Activated CD4-positive, alpha-beta T cell treated with anti-CD3 and anti-CD28 coated beads for 36 hours (primary cell): ENCODE measurements at regions not wholly inside any gene's neighbourhood (a gene's known extent, or its start where the extent isn't known, plus 50 kb on each side); places are given as distances from the start of the nearest gene placed in this dataset.

Experiments used
- ATAC-seq: fragments of 200-7000 bp; cut with Tn5 transposase; one replicate; pipeline ENCODE4 v1.10.0; 2021; ENCODE audit warnings: mild to moderate bottlenecking, moderate library complexity
- CTCF ChIA-PET: fragments of 350-600 bp; sonication (Branson Sonifier 250); formaldehyde crosslinking; loops from one replicate; lab custom pipeline; 2021; ENCODE audit warnings: antibody characterized with exemption; lab: Charles Lee
- POLR2A ChIA-PET: fragments of 350-600 bp; sonication (Branson Sonifier 250); formaldehyde crosslinking; loops from one replicate; lab custom pipeline; 2021; ENCODE audit warnings: antibody characterized with exemption, inconsistent platforms; lab: Charles Lee
- DNase-seq: peaks from one replicate; pipeline ENCODE4 v3.0.0-alpha.2; 2020
- H3K27ac Mint-ChIP-seq: one replicate; pipeline ENCODE4 v1.8.0; 2021; ENCODE audit warnings: mixed read lengths
- H3K27me3 Mint-ChIP-seq: one replicate; pipeline ENCODE4 v1.8.0; 2021; ENCODE audit warnings: mixed read lengths
- H3K36me3 Mint-ChIP-seq: one replicate; pipeline ENCODE4 v1.8.0; 2021; ENCODE audit warnings: low read depth, mixed read lengths
- H3K4me1 Mint-ChIP-seq: one replicate; pipeline ENCODE4 v1.8.0; 2021; ENCODE audit warnings: mixed read lengths
- H3K4me3 Mint-ChIP-seq: one replicate; pipeline ENCODE4 v1.8.0; 2021; ENCODE audit warnings: mild to moderate bottlenecking, moderate library complexity, mixed read lengths
- H3K9me3 Mint-ChIP-seq: one replicate; pipeline ENCODE4 v1.8.0; 2021; ENCODE audit warnings: low read depth, mixed read lengths
- intact Hi-C, 2 experiments: fragments of 100-400 bp; cut with DNase I in 1 of 2; cut with micrococcal nuclease in 1 of 2; formaldehyde crosslinking; loops; one replicate each; pipeline versions ENCODE4 v1.14.2 to v1.15.1; 2022 to 2024; cut with DNase I, micrococcal nuclease

DNA sequence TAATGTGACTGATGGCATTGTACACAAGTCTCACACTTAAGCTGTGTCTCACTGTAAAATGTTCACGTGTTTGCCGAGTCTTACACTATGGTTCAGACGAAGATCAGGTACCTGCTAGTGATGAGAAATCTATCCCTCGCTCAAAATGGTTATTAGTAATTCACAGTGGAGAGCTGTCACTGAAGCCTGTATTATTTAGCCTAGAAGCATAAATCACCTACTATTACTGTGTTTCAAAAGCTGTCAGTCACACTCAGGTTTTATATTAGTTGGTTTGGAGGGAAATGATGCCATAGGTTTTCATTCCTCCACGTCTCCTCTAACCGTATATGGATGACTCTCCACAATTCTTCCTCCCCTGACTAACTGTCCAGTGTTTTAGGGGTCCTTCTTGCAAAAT, 292.4 kb upstream of the ZEB2 start:
- H3K27me3 Mint-ChIP-seq: peaks cover 2% of the 10 kb centered on the region
- no peak overlapping the region for H3K27ac Mint-ChIP-seq
- H3K36me3 Mint-ChIP-seq: no peaks in the 10 kb centered on the region
- intact Hi-C loops: no loop called here
- DNase-seq: no peak
- H3K9me3 Mint-ChIP-seq: no peaks in the 10 kb centered on the region
- no peak for ATAC-seq
- no peaks in the 10 kb centered on the region for H3K4me1 Mint-ChIP-seq
- H3K4me3 Mint-ChIP-seq: no peak overlapping the region
- POLR2A ChIA-PET: no interaction called here
- CTCF ChIA-PET: no interaction called here

DNA sequence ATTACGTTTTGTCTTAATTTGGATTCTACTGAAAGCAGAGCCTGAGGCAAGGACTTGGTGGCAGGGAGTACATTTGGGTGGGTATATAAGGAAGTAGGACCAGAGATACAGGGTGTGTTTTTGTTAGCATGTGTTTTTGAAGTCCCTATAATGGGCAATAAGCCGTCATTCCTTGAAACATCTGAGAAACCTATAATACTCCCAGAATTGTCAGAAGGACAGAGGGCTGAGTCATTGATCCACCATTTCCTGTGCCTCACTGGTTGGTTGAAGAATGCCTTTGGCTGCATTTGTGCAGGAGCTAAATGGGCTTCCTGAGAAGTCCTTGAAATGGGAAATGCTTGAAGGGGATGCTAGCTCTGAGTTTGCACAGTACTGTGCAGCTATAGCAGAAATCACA, 281.8 kb upstream of the ZEB2 start:
- CTCF ChIA-PET: no interaction called here
- POLR2A ChIA-PET: no interaction called here
- DNase-seq (no peak), ATAC-seq (no peak)
- Mint-ChIP-seq H3K36me3 (no peaks in the 10 kb centered on the region), H3K4me3 (no peak overlapping the region), H3K4me1 (no peaks in the 10 kb centered on the region), H3K27ac (no peak overlapping the region), H3K9me3 (no peaks in the 10 kb centered on the region), H3K27me3 (peaks cover 4% of the 10 kb centered on the region)
- intact Hi-C loops: loop anchor here in 1 of 2 experiments (1.0 kb wide), 1 partner anchor 27 kb away; no protein-coding TSS in a partner anchor

DNA sequence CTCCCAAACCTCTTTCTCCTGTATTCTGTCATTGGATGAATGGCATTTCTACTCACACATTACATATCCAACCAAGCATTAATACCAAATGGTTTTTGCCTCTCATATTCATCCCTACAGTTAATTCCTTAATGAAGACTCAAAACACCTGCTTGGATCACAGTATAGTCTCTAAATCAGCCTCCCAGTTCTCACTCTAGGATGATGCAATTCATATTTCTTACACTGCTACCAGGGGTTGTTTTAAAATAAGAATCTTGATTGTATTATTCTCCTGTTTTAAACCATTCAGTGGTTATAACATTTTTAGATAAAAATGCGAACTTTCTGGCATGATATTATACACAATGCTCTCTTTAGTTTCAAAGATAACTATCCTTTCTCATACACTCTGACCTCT, 281.4 kb upstream of the ZEB2 start:
- POLR2A ChIA-PET: no interaction called here
- no peak overlapping the region for H3K27ac Mint-ChIP-seq

DNA sequence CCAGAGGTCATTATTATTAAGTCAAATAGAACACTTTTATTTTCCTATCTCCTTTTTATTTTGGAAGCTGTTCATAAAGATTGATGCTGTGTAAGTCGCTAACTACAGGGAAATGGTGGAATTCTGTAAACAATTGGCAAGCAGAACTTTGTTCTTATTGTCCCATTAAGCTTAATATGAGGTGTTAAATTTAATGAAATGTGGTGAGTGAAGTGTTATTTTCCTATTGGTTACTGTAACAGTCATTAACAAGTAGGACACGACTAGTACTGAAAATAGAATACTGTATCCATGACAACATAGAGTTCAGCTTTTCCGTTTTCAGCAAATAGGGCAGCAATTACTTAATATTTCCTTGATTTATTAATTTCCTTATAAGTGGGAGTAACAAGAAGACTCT, 279.1 kb upstream of the ZEB2 start:
- H3K27ac Mint-ChIP-seq: no peak overlapping the region
- ATAC-seq (no peak), DNase-seq (no peak)
- H3K36me3 Mint-ChIP-seq: no peaks in the 10 kb centered on the region
- no peaks in the 10 kb centered on the region for H3K4me1 Mint-ChIP-seq
- POLR2A ChIA-PET: no interaction called here
- intact Hi-C loops: no loop called here
- no peaks in the 10 kb centered on the region for H3K9me3 Mint-ChIP-seq
- CTCF ChIA-PET: no interaction called here
- H3K27me3 Mint-ChIP-seq: peaks cover 2% of the 10 kb centered on the region
- no peak overlapping the region for H3K4me3 Mint-ChIP-seq

More for the DNA sequence above, 281.4 kb upstream of the ZEB2 start:
- H3K9me3 Mint-ChIP-seq: no peaks in the 10 kb centered on the region
- peaks cover 4% of the 10 kb centered on the region for H3K27me3 Mint-ChIP-seq
- no peak for ATAC-seq
- intact Hi-C loops: no loop called here
- DNase-seq: no peak
- no peak overlapping the region for H3K4me3 Mint-ChIP-seq
- H3K4me1 Mint-ChIP-seq: no peaks in the 10 kb centered on the region
- CTCF ChIA-PET: no interaction called here
- H3K36me3 Mint-ChIP-seq: no peaks in the 10 kb centered on the region

DNA sequence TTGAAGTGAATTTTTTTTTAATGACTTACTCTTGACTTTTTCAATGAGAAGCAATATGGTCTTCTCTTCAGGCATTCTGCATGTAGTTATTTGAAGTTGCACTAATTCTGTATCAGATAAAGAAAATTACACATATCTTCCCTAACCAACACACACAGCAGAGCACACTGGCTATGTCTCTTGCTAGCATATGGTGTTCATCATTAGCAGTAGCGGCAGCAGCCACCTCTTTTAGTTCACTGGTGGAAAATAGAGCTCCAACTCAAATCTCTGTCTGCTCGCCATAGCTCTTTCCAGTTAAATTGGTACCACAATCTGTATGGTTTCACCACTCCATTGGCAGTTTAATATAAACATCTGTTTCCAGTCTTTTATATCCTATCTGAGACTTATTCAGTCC, 278.1 kb upstream of the ZEB2 start:
- H3K4me3 Mint-ChIP-seq: no peak overlapping the region

DNA sequence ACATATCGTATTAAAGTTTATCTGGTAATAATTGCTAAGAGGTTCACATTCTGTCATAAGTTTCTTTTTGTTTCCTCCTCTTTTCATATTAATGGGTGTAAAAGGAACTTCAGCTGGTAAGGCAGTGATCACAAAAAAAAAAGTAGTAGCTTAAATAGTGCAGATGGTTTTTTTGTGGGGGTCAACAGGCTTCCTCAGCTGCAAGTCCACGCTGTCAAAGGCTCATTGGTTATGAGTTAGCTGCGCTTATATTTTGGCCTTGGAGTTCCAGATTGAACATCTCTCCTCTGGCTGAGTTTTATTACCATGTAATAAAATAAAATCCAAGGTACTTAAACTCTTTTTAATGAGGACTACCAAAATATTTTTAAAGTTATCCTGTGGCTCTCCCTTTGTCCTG, 277.0 kb upstream of the ZEB2 start:
- no peaks in the 10 kb centered on the region for H3K9me3 Mint-ChIP-seq
- no peak for DNase-seq
- intact Hi-C loops: no loop called here

More for the DNA sequence above, 278.1 kb upstream of the ZEB2 start:
- intact Hi-C loops: no loop called here
- peaks cover 2% of the 10 kb centered on the region for H3K27me3 Mint-ChIP-seq
- ChIA-PET POLR2A (no interaction called here), CTCF (no interaction called here)
- no peak overlapping the region for H3K27ac Mint-ChIP-seq
- no peaks in the 10 kb centered on the region for H3K9me3 Mint-ChIP-seq
- ATAC-seq (no peak), DNase-seq (no peak)
- no peaks in the 10 kb centered on the region for H3K36me3 Mint-ChIP-seq
- H3K4me1 Mint-ChIP-seq: no peaks in the 10 kb centered on the region

DNA sequence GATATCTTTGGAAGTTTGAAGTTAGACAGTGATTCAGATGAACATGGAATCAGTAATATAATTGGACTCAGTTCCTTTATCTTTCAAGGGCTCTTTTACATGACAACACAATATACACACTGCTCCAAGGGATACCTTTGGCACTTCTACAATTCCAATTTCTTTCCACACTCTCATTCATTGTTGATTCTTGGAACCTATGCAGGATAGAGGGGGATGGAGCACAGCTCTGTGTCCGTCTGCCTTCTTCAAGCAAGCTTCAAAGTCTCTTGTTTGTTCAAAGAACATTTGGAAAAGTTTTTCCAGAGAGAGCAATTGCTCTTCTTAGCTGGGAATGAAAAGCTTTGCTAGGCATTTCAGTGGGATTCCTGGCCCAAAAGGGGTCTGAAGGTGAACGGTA, 276.2 kb upstream of the ZEB2 start:
- no peak for DNase-seq
- no peak for ATAC-seq
- Mint-ChIP-seq H3K4me1 (no peaks in the 10 kb centered on the region), H3K27me3 (peaks cover 2% of the 10 kb centered on the region), H3K36me3 (no peaks in the 10 kb centered on the region), H3K27ac (no peak overlapping the region), H3K9me3 (no peaks in the 10 kb centered on the region), H3K4me3 (no peak overlapping the region)
- ChIA-PET CTCF (no interaction called here), POLR2A (no interaction called here)
- intact Hi-C loops: no loop called here

More for the DNA sequence above, 277.0 kb upstream of the ZEB2 start:
- H3K27me3 Mint-ChIP-seq: peaks cover 2% of the 10 kb centered on the region
- H3K4me1 Mint-ChIP-seq: no peaks in the 10 kb centered on the region
- H3K36me3 Mint-ChIP-seq: no peaks in the 10 kb centered on the region
- ChIA-PET POLR2A (no interaction called here), CTCF (no interaction called here)
- ATAC-seq: no peak
- H3K27ac Mint-ChIP-seq: no peak overlapping the region
- H3K4me3 Mint-ChIP-seq: no peak overlapping the region

DNA sequence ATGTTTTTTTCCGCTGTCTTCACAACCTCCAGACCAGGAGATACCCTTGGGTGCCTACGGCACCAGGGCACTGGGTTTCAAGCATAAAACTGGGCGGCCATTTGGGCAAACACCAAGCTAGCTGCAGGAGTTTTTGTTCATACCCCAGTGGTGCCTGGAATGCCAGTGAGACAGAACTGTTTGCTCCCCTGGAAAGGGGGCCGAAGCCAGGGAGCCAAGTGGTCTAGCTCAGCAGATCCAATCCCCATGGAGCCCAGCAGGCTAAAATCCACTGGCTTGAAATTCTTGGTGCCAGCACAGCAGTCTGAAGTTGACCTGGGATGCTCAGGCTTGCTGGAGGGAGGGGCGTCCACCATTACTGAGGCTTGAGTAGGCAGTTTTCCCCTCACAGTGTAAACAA, 265.3 kb upstream of the ZEB2 start:
- H3K27ac Mint-ChIP-seq: no peak overlapping the region
- peaks cover 10% of the 10 kb centered on the region for H3K27me3 Mint-ChIP-seq
- intact Hi-C loops: no loop called here
- DNase-seq: no peak
- no peak overlapping the region for H3K4me3 Mint-ChIP-seq
- H3K4me1 Mint-ChIP-seq: no peaks in the 10 kb centered on the region
- no peaks in the 10 kb centered on the region for H3K36me3 Mint-ChIP-seq
- POLR2A ChIA-PET: no interaction called here
- no peak for ATAC-seq
- H3K9me3 Mint-ChIP-seq: no peaks in the 10 kb centered on the region
- CTCF ChIA-PET: interaction anchor here (0.8 kb wide), 1 partner anchor 756 kb away, joined by 3 read pairs; no protein-coding TSS in a partner anchor

DNA sequence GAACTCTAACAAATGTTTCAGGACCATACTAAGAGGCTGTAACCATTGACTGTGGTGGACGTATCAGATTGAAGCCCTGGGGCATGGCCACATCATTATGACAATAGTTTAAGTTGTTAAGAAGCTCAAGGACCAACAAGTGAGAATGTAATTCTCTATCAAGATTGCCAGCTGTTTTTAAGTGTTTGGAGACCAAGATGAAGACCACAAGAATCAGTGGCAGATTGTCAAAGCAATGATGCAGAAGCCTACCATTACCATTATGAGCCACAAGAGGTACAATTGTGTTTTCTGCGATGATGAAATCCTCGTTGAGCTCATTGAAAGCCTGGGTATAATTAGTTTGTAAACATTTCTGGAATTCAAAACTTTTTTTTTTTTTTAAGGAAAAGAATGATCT, 261.1 kb upstream of the ZEB2 start:
- DNase-seq (no peak), ATAC-seq (no peak)
- Mint-ChIP-seq H3K36me3 (no peaks in the 10 kb centered on the region), H3K4me1 (no peaks in the 10 kb centered on the region), H3K27ac (no peak overlapping the region), H3K4me3 (no peak overlapping the region), H3K9me3 (no peaks in the 10 kb centered on the region), H3K27me3 (peaks cover 1% of the 10 kb centered on the region)
- CTCF ChIA-PET: interaction anchor here (0.6 to 0.7 kb wide), 2 partner anchors 207 to 443 kb away, joined by 3 to 4 read pairs; no protein-coding TSS in a partner anchor
- intact Hi-C loops: no loop called here
- POLR2A ChIA-PET: no interaction called here

DNA sequence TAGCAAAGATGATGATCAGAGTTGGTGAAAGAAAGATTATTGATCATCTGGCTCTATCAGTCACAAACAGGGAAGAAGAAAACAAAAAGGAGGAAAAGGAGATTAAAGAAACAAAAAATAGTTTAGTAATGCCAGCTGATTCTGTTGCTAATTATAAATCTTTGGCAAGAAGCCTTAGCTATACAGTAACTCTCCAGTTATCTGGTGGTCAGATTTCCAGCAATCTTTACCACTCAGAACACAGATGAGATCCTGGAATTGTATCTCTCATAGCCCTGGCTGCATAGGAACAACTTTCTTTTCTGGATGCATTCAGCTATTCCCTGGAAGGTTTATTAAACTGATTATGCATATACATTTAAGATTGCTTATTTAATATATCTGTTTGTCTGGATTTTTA, 256.8 kb upstream of the ZEB2 start:
- ChIA-PET POLR2A (no interaction called here), CTCF (interaction anchor here (0.7 kb wide), 1 partner anchor 646 kb away, joined by 3 read pairs; no protein-coding TSS in a partner anchor)
- Mint-ChIP-seq H3K27ac (no peak overlapping the region), H3K9me3 (no peaks in the 10 kb centered on the region), H3K4me3 (no peak overlapping the region), H3K27me3 (peaks cover 9% of the 10 kb centered on the region), H3K36me3 (no peaks in the 10 kb centered on the region), H3K4me1 (no peaks in the 10 kb centered on the region)
- intact Hi-C loops: no loop called here
- DNase-seq (no peak), ATAC-seq (no peak)

DNA sequence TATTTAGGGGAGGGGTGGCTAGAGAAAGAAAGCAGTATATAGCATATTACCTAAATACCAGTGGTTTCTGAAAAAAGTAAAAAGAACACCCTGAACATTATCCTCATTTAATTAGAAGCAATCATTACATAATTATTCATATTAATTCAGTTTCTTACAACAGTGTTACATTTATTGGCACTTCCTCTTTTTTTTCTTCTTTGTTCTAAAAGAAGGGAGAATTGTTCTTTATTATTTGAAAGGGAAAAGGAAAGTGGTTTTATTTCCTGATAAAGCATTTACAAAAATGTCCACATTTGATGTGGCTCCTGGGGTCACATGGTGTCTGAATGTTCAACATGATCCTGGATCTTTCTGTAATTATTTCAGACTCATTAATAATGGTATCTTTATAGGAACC, 254.9 kb upstream of the ZEB2 start:
- POLR2A ChIA-PET: no interaction called here
- DNase-seq: no peak
- no peak overlapping the region for H3K4me3 Mint-ChIP-seq
- CTCF ChIA-PET: interaction anchor here (0.6 kb wide), 1 partner anchor 379 kb away, joined by 4 read pairs; no protein-coding TSS in a partner anchor
- no peaks in the 10 kb centered on the region for H3K4me1 Mint-ChIP-seq
- no peak for ATAC-seq
- H3K27me3 Mint-ChIP-seq: peaks cover 7% of the 10 kb centered on the region
- no peaks in the 10 kb centered on the region for H3K9me3 Mint-ChIP-seq
- intact Hi-C loops: no loop called here
- no peaks in the 10 kb centered on the region for H3K36me3 Mint-ChIP-seq
- no peak overlapping the region for H3K27ac Mint-ChIP-seq

DNA sequence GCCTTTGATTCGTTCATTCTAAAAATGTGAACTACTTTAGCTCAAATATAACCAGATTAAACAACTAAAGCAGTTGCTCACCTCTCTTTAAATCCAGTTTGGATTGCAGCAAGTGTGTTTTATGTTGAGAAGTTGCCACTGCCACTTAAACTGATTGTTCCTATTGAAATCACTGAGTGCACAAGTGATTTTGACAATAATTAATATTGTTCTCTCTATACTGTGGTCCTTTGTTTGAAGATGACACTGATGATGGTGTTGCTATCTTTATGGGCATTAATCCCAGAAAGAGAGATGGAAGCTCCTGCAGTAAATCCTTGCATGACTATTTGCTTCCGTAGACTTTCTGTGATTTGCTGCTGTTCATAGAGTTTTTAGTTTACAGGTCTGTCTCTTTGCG, 251.4 kb upstream of the ZEB2 start:
- no peaks in the 10 kb centered on the region for H3K9me3 Mint-ChIP-seq
- H3K4me3 Mint-ChIP-seq: no peak overlapping the region
- ChIA-PET POLR2A (no interaction called here), CTCF (no interaction called here)
- ATAC-seq (no peak), DNase-seq (no peak)
- H3K27ac Mint-ChIP-seq: no peak overlapping the region
- no peaks in the 10 kb centered on the region for H3K4me1 Mint-ChIP-seq
- H3K36me3 Mint-ChIP-seq: no peaks in the 10 kb centered on the region
- intact Hi-C loops: no loop called here
- H3K27me3 Mint-ChIP-seq: peaks cover 9% of the 10 kb centered on the region
